HG03521 (cell line): ENCODE measurements at regions not wholly inside any gene's neighbourhood (a gene's known extent, or its start where the extent isn't known, plus 50 kb on each side); places are given as distances from the start of the nearest gene placed in this dataset.

Experiments
- ATAC-seq: cut with Tn5 transposase; IDR thresholded peaks from one replicate; pipeline ENCODE4 v1.9.1; 2021; ENCODE audit warnings: mild to moderate bottlenecking, moderate library complexity; ENCODE audit not compliant: unreplicated experiment

DNA sequence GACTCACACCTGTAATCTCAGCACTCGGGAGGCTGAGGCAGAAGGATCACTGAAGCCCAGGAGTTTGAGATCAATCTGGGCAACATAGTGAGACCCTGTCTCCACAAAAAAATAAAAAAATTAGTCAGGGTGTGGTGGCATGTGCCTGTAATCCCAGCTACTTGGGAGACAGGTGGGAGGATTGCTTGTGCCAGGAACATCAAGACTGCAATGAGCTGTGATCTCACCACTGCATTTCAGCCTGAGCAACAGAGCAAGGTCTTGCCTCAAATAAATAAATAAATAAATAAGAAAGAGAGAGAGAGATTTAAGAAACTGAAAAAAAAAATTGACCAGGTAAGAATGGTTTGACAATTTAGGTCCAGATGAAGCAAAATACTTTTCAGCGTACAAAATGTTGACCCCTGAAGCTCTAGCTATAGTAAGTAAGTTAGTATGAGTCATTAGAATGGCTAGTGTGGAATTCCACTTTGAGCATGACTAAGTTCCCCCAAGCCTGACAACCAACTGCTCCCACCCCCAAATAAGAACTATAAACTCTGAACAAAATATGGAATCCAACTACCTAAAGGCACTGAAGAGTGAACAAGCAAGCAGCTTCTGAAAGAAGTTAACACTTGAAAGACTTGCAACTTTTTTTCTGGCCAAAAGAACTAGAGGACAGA is 217.8 kb upstream of the TLE4 start:
- ATAC-seq: no peak

GRCh38 chr9:79357194-79357593 is 214.6 kb upstream of the TLE4 start:
- ATAC-seq: no peak

GRCh38 chr9:79357616-79358015 is 214.1 kb upstream of the TLE4 start:
- no peak for ATAC-seq

GRCh38 chr9:79360387-79361347 is 211.1 kb upstream of the TLE4 start:
- no peak for ATAC-seq

DNA sequence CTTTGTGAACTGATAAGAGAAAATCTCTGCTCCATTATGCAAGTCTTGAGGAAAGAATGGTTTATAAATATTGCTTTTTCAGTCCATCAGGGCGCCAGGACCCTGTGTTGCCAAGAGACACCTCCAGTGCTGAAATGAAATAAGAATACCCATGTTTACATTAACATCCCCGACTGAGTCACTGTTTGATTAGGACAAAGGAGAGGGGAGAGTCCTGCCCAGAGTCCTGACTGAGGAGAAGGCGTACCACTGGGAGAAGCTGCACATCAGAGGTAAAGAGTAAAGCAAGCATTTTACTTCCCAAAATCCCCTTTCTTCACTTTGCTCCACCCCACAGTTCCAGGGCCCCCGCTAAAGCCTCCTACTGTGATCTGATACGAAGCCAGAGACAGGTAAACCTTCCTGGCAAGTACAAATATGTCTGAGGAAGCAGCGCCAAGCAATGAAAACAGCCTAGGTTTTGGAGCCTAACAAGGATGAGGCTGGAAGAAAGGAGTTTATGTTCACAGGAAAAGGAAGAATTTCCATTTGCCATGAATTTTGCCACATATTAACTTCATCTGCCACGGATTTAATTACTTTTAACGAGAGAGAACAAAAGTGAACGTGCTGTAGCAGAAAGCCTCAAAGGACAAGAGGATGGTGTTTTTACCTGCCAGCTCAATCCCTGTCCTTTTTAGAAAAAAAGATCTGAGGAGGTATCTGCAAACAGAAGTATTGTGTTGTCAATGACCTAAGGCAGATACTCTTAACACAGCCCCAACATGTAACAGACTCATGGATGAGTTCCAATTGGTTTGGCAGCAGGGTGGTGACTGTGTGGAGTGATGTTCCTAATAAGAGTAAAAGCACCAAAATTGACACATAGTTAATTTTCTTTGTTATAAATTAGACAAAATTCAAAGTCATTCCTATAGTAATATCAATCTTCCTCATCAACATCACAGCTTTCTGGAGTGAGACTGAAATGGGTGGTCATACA is 209.4 kb upstream of the TLE4 start:
- no peak for ATAC-seq

DNA sequence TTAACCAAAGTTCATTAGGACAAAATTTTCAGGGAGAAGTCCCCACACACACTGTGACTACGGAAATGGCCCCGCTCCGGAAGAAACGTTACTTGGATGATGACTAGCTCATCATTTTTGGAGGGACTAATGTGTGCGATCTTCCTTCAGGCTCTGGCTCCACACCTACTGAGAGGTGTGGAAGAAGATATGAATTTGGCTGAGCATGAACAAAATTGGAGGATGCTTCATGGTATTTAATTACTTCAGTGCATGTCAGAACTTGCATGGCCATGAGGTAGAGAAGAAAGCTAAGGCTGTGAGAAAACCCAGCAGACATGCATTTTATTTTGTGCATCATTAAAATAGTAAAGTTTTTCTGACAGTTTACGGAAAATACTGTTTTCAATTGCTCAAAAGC is 202.1 kb upstream of the TLE4 start:
- ATAC-seq: no peak

DNA sequence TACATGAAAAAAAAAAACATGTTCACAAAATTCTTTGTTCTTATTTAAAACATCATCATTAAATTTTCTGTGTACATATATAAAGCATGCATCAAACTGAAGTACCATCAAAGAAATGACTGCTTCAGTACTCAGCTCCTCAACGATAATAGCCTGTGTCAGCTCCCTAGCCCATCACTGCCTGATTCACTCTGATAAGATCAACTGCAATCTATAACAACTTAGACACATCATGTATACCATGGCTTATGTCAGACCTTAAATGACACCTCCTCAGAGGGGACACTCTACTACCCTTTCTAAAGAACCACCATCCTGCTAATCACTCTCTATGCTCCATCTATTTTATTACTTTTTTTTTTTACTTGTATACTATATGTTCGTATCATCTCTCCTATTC is 200.5 kb upstream of the TLE4 start:
- no peak for ATAC-seq

DNA sequence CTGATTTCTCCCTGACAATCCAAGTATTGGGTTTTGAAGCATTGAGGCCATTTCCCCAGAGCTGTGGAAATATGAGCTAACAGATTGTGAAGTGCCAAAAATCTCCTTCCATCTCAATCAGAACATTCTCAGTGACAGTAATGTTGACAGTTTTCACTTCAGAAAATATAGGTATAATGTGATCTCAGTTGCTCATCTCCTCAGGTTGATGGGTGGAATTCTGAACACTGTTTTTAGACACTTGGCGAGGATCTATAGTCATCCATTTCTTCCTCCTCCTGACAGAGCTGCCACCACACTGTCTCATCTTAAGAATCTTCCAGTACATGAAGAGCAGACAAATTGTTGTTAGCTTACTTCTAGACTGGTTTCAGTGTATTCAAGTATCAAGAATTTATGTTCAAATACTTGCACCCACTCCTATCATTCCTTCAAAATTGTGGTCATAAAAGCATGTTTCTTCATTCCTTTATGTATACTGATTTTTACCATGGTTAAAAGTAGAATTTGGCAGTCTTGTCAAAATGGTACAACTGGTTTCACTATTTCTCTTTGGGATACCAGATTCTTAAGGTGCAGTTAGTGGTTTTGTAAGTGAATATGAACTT is 199.7 kb upstream of the TLE4 start:
- no peak for ATAC-seq

DNA sequence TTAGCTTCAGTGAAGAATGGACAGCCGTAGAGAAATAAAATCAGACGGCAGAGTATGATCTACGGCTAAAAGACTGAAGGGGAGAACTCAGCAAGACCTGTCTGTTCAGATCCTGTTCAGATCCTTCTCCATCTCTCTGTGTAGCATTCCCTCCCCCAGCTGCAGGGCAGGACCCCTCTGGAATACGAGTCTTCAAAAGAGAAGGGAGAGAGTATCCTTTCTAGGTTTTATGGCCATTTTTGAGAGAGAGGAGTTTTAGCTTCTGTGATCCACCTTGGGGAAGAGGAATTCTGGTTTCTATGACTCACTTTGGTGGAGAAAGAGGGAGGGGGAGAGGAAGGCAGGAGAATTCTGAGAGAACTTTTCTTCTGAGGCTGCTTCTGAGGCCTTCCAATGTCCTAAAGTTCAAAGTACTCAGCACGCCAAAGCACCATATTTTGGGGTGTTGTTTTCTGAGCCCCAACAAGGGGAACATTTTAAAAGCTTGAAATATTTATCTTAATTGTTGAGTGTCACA is 194.4 kb upstream of the TLE4 start:
- no peak for ATAC-seq

DNA sequence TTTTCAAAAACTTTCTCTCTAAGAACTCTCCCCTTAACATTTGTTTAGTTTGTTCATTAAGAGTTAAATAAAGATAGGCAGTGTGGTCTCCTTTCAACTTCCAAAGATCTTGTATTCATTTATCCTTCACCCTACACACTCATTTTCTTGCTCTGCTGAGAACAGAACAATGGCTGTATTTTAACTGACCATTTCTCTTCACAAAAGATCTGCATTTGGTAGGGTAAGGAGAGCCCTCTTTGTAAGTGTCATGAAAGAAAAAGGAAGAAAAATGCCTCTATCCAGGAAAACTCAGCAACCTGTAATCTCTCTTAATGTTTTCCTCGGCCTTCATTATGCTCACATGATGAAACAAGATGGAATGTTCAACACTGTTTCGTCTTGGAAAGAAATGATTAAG is 193.7 kb upstream of the TLE4 start:
- ATAC-seq: no peak

DNA sequence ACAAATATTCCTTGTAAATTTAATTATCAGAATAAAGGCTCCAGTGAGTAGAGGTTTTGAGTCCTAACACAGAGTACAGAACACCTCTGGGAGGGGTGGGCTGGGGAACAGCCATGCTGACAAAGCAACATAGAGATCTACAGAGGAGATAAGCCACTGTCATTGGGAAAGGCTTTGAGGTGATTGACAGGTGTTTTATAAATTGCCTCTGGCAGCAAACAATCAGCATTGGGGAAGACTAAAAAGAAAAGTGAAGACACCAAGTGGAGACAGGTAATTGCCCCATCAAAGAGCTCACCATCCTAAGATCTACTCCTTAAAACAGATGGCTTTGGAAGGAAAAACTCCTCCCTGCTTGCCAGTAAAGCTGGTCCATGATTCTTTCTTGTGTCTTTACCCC is 189.7 kb upstream of the TLE4 start:
- no peak for ATAC-seq

- no peak for ATAC-seq
These were observed 189.3 kb upstream of the TLE4 start for GRCh38 chr9:79382458-79382857.

GRCh38 chr9:79383096-79383495 is 188.7 kb upstream of the TLE4 start:
- no peak for ATAC-seq

GRCh38 chr9:79384091-79384490 is 187.7 kb upstream of the TLE4 start:
- no peak for ATAC-seq

GRCh38 chr9:79384501-79384900 is 187.3 kb upstream of the TLE4 start:
- no peak for ATAC-seq

DNA sequence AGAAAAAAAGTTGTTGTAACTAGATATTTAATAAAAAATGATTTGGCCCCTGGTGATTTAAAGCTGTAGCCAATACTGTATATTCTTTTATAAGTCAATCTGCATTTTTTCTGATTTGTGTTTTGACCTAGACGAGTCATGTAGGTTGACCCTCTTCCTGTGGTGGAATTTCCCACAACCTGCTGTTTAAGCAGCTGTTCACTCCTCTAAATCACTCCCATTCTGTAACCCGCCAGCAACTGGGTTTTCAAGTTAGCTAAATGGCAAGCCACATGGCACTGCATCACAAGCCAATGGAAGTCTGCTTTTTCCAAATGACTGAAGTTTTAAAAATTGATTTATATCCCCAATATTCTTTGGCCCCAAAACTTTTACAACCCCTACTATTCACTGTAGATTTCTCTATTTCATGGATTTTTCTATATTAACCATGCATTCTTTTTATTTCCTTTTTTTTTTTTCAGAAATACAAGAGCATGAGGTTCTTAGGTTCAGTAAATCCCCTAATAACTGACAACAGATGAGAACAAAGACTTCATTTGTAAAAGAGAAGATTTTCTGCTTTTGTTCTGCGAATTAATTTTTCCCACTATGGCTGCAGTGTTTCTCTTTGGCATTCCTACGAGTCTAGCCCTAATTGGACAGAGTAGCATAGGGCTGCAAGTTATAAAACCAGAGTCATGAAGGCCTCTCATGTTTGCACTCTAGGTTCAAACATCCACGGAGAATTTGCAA is 184.5 kb upstream of the TLE4 start:
- no peak for ATAC-seq

DNA sequence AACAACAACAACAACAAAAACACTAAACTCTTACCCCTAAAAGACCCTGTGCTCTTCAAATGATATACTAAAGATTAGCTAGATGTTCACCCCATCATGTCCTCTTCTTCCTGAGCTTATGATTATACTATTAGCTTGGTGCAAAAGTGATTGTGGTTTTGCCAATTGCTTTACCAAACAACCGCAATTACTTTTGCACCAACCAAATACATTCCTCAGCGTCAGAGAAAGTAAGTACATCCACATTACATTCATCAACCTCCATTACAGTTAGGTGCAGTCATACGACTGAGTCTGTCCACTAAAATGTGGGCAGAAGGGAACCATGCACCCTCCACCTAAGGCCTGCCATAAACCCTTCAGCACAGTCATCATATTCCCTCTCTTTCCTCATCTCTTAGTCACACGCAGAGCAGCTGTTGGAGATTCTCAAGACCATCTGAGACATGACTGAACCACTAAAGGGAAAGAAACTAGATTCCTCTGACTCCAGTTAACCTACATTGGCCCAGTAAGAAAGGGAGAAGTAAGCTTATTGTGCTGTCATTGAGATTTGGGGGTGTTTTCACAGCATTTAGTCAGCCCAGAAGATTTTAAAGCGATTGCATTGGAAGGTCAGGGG is 181.6 kb upstream of the TLE4 start:
- no peak for ATAC-seq

DNA sequence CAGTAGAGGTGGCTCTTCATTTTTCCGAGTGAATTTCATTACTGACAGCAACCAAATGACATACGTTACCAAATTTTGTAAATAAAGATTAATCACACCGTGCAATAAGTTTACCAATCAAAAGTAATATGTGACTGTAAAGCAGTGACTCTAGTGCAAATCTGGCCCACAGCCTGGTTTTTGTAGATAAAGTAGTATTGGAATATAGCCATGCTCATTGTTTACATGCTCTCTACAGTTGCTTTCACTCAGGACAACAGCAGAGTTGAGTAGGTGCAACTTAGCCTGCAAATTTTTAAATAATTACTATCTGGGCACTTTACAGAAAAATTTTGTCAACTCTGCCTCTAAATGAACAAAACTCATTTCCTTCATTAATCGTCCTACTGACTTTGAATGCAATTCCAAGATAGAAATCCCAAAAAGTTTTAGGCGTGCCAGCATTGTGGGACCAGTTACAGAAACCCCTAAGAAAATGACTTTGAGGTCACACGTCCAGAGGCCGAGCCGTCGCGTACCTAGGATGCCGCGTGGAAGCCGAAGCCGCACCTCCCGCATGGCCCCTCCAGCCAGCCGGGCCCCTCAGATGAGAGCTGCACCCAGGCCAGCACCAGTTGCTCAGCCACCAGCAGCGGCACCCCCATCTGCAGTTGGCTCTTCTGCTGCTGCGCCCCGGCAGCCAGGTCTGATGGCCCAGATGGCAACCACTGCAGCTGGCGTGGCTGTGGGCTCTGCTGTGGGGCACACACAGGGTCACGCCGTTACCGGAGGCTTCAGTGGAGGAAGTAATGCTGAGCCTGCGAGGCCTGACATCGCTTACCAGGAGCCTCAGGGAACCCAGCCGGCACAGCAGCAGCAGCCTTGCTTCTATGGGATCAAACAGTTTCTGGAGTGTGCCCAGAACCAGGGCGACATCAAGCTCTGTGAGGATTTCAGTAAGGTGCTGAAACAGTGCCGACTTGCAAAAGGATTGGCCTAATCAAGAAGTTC is 180.7 kb upstream of the TLE4 start:
- ATAC-seq: no peak
